GM21526 (cell line): ENCODE measurements at regions not wholly inside any gene's neighbourhood (a gene's known extent, or its start where the extent isn't known, plus 50 kb on each side); places are given as distances from the start of the nearest gene placed in this dataset.

Source experiments
- ATAC-seq: cut with Tn5 transposase; IDR thresholded peaks from one replicate; pipeline ENCODE4 v1.9.1; 2021; ENCODE audit warnings: moderate library complexity; ENCODE audit not compliant: unreplicated experiment, low FRiP score

DNA sequence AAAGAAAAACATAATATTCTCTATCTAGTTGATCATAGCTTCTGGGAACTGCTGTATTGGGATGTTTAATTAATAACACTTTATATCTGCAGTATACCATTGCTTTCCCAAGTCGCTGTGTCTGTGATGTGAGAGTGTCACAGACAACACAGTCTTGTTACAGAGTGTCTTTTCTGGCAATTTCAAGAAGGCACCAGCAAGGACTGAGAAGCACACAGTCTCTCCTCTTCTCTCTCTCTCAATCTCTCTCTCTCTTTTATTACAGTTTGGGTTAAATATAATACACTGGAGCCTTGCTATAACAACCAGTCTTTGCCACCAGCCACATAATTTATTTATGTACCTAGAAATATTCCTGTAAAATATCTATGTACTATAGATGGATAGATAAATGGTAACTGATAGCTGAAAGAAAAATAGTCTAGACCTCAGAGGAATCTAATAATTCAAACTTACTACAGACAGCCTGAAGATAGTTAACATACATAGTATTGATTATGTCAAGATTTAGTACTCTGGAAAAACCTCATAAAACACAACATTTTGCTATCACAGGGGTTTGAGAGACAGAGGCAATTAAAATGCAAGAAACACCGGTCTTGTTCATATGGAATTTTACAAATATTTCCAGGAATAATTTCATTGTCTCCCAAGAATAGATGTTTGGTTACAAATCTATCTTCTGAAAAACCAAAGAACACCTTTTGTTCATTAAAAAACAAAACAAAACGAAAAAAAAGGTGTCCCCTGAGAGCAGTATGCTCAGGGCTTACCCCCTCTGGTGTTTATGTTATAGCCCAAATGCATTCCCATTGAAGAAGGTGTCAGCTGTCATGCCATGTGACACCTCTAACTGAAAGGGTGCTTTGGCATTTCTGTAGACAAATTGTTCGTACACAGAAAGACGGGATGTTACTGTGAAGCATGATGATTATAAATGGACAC lies 507.8 kb downstream of the TBC1D4 start:
- ATAC-seq, result no peak

DNA sequence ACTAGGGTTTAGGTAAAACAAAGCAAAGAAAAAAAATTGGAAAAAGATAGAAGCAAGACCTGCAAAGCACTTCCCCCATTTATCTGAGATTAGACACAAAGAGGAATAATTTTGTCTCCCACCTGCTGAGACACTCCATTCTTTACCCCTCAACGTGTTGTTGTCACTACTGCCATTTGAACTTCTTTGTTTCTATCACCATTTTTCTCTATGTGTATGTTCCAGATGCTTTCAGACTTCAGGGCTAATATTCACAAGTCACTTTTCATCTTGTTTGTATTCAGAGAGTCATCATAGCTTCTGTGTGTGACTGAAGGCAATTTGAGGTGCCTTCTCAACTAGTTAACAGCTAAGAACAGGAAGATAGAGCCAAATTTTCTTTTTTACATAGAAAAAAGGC lies 512.5 kb downstream of the TBC1D4 start:
- no peak for ATAC-seq

GRCh38 chr13:74966814-74967424 lies 515.0 kb downstream of the TBC1D4 start:
- ATAC-seq, result no peak

DNA sequence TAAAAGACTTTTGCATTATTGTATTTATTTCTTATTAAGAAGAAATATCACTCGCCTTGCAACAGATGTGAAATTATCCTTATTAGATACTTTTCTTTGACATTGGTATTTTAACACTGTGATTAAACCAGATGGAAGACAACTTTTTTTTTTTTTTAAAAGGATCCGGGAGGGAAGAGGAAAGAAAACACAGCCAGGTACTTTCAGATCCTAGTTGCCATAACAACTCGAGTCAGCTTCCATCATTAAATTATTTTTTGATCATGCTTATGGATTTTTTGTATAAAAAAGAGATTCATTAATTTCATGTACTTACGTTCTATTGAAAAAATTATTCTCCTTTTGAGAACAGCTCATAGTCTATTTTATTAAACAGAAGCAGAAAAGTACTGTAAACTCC lies 515.7 kb downstream of the TBC1D4 start:
- no peak for ATAC-seq

- no peak for ATAC-seq
Measured at GRCh38 chr13:74945637-74946036, 536.3 kb downstream of the TBC1D4 start.

- no peak for ATAC-seq
Measured at GRCh38 chr13:74931698-74932433, 550.1 kb downstream of the TBC1D4 start.

GRCh38 chr13:74930402-74931165 lies 551.4 kb downstream of the TBC1D4 start:
- no peak for ATAC-seq

GRCh38 chr13:74929436-74929835 lies 552.5 kb downstream of the TBC1D4 start:
- ATAC-seq, result no peak

DNA sequence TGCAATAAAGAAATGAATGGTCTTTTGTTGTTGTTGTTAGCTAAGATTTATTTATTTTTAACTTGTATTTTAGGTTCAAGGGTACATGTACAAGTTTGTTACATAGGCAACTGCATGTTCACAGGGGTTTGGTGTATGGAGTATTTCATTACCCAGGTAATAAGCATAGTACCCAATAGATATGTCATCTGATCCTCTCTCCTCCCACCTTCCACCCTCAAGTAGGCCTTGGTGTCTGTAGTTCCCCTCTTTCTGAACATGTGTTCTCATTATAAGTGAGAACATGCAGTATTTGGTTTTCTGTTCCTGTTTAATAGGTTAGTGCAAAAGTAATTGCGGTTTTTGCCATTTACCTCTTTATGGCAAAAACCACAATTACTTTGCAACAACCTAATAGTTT lies 554.1 kb downstream of the TBC1D4 start:
- no peak for ATAC-seq

DNA sequence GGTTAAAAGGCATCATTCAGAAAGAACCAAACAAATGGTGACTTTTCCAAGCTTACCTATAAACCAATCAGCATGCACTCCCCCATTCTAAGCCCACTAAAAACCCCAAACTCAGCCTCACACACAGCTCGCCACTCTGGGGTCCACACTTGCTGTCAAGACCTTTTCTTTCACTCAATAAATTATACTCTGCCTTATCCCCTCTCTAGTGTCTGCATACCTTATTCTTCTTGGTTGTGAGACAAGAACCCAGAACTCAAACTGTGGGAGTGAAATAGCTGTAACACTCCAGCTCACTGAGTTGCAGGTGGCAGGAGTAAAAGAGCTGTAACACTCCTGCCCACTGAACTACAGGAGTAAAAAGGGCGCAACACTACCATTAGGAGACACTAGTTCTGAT lies 559.0 kb downstream of the TBC1D4 start:
- no peak for ATAC-seq

- ATAC-seq, result no peak
Measured at GRCh38 chr13:74921326-74921725, 560.6 kb downstream of the TBC1D4 start.

GRCh38 chr13:74920920-74921319 lies 561.0 kb downstream of the TBC1D4 start:
- ATAC-seq, result no peak

DNA sequence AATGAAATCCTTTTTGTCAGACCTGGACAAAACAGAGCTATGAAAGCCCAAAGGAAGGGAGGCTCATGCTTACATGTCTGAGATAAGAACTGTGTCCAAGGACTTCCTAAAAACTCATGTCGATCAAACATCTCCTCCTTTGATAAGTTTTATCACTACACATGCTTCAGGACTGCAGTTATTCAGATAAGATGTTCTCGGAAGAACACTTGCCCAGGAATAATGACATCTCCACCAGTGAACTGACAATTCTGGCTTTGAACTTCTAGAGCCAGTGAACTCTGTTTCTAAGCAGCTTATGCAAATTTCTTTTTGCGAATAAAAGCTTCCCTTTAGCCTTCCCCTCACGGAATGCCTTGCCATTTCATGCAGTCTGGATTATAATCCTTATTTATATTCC lies 561.6 kb downstream of the TBC1D4 start:
- no peak for ATAC-seq

- ATAC-seq, result no peak
Measured at GRCh38 chr13:74919914-74920313, 562.1 kb downstream of the TBC1D4 start.

DNA sequence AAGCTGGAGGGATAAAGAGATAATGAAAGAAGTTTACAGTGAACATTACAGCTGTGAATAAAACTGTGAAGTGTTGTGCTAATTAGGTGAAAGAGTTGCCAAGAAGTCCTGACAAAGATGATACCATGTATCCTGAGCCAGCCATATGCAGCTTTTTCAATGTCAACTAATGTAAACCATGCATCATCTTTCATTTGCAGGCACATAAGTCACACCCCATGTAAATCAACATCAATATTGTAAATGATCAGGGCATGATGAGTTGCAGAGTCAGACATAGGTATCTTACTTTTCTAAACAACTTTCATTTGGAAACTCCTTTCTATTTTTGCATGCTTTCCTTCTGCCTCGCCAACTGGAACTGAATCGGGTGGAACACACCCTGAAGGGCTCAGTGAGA lies 569.1 kb downstream of the TBC1D4 start:
- no peak for ATAC-seq

DNA sequence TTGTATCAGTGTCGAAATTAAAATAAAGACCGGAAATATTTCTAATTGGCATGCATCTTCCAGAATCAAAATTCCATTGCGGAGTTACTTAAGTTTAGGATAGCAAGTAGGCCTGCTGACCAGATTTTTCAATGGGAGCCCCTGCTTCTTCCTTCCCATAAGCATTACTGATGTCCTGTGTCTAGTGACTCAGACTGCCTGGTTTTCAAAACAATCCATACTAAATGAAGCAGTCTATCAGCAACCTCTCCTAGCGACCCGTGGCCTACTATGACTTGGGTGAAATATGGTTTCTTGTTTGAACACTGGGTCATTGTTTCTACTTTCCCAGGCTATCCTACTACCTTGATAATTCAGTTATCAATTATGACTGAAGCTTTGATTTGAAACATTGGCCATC lies 571.6 kb downstream of the TBC1D4 start:
- no peak for ATAC-seq

DNA sequence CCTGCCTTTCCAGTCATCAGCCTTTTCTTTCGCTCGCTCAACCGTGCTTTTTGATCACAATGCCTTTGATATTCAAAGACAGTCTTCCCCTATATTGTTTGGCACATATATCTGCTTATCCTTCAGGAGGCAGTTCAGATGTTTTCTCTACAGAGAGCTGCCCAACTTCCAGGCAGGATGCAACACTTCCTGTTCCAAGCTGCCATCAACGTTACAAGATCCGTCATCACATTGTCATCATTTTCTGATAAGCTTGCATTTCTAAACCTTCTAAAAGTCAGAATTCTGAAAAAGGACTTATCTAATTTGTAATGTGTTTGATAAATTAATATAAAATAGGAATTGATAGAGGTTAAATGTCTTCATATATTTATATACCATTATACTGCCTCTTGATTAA lies 574.2 kb downstream of the TBC1D4 start:
- no peak for ATAC-seq

DNA sequence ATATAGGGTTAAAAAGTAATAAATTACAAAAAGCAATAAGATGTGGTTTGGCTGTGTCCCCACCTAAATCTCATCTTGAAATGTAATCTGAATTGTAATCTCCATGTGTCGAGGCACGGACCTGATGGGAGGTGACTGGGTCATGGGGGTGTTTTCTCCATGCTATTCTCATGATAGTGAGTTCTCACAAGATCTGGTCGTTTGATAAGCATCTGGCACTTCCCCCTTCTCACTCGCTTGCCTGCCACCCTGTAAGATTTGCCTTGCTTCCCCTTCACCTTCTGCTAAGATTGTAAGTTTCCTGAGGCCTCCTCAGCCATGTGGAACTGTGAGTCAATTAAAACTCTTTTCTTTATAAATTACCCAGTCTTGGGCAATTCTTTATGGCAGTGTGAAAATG lies 577.4 kb downstream of the TBC1D4 start:
- no peak for ATAC-seq

- ATAC-seq, result no peak
Measured at GRCh38 chr13:74895042-74895796, 586.8 kb downstream of the TBC1D4 start.

DNA sequence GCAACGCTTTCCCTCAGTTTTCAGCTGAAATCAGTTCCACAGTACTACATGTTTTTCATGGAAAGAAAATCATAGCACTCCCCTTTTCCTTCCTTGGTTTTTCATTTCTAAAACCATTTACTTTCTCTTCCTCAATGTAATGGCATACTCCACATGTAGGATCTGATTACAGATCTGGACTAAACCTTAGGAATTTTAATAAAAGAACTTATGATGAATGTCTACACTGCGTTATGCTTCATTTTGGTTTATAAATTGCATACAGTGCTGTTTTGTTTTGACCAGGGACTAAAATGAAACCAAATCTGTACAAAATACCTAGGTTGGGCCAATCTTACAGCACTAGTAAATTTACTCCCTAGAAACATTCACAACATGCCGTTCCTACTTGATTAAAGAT lies 589.9 kb downstream of the TBC1D4 start:
- no peak for ATAC-seq
